Epithelial cell of proximal tubule (primary cell): ENCODE measurements at regions not wholly inside any gene's neighbourhood (a gene's known extent, or its start where the extent isn't known, plus 50 kb on each side); places are given as distances from the start of the nearest gene placed in this dataset.
A peak's percentile ranks its signal among the peaks of the same experiment; 100 is the strongest.

Source experiments
- DNase-seq: peaks from one replicate; pipeline ENCODE4 v3.0.0-alpha.2; 2011; ENCODE audit warnings: low read depth
- H3K4me3 ChIP-seq: 2 replicates; pipeline ENCODE4 v1.5.1; 2011; ENCODE audit warnings: low read depth, mild to moderate bottlenecking, low read length
- CTCF ChIP-seq: conservative IDR thresholded peaks from 2 replicates; pipeline ENCODE4 v1.5.1; 2012; ENCODE audit warnings: low read depth, mild to moderate bottlenecking, low read length

- H3K4me3 ChIP-seq, result no peak overlapping the region
- no peak for DNase-seq
- TF ChIP-seq CTCF, result no peak
Observed at GRCh38 chr18:2213905-2214304, 357.4 kb downstream of the METTL4 start.

GRCh38 chr18:2217356-2217755, 353.9 kb downstream of the METTL4 start:
- no peak for DNase-seq
- no peak for TF ChIP-seq CTCF
- H3K4me3 ChIP-seq, result no peak overlapping the region

- no peak overlapping the region for H3K4me3 ChIP-seq
- TF ChIP-seq CTCF, result no peak
- no peak for DNase-seq
Observed at GRCh38 chr18:2218101-2218500, 353.2 kb downstream of the METTL4 start.

GRCh38 chr18:2219706-2220105, 351.6 kb downstream of the METTL4 start:
- no peak for TF ChIP-seq CTCF
- no peak overlapping the region for H3K4me3 ChIP-seq
- DNase-seq, result no peak

GRCh38 chr18:2222270-2223185, 348.8 kb downstream of the METTL4 start:
- peak; percentile 38 for DNase-seq
- TF ChIP-seq CTCF, result no peak
- no peak overlapping the region for H3K4me3 ChIP-seq

GRCh38 chr18:2223449-2223848, 347.9 kb downstream of the METTL4 start:
- no peak for DNase-seq
- peak overlapping the region; percentile 42 for H3K4me3 ChIP-seq
- no peak for TF ChIP-seq CTCF

GRCh38 chr18:2223849-2224248, 347.5 kb downstream of the METTL4 start:
- peak; percentile 15 for DNase-seq
- TF ChIP-seq CTCF, result peak; percentile 84
- H3K4me3 ChIP-seq, result peak overlapping the region; percentile 42
